ENCODE measurements at regions not wholly inside any gene's neighbourhood (a gene's known extent, or its start where the extent isn't known, plus 50 kb on each side); places are given as distances from the start of the nearest gene placed in this dataset.
"Not testable (repeated sequence)": the region's sequence is repeated elsewhere in the genome, so short reads cannot be mapped to it uniquely, and the experiment has no call there.

- Histone ChIP-seq H3K36me3 (ENCODE audit: low read depth) (no peaks in the 10 kb centered on the region), H3K79me2 (ENCODE audit: low read depth) (no peaks in the 10 kb centered on the region), H4K20me1 (ENCODE audit: insufficient read depth) (no peaks in the 10 kb centered on the region), H3K9me3 (ENCODE audit: insufficient read depth, low read depth) (no peaks in the 10 kb centered on the region), H3K4me3 (no peak overlapping the region), H3K4me2 (no peak overlapping the region), H3K27me3 (ENCODE audit: insufficient read depth, low read depth) (peaks cover 6% of the 10 kb centered on the region; the same call in 1 of the 2 replicates), H3K4me1 (replicated peaks; ENCODE audit: insufficient read depth) (no peaks in the 10 kb centered on the region), H3F3A (ENCODE audit: insufficient read depth, low read depth) (no peaks in the 10 kb centered on the region), H3K27ac (no peak overlapping the region), H3K9me2 (ENCODE audit: insufficient read depth) (no peaks in the 10 kb centered on the region), H2AFZ (no peak overlapping the region)
- DNase-seq = no peak
- TF ChIP-seq, protein P1, sequence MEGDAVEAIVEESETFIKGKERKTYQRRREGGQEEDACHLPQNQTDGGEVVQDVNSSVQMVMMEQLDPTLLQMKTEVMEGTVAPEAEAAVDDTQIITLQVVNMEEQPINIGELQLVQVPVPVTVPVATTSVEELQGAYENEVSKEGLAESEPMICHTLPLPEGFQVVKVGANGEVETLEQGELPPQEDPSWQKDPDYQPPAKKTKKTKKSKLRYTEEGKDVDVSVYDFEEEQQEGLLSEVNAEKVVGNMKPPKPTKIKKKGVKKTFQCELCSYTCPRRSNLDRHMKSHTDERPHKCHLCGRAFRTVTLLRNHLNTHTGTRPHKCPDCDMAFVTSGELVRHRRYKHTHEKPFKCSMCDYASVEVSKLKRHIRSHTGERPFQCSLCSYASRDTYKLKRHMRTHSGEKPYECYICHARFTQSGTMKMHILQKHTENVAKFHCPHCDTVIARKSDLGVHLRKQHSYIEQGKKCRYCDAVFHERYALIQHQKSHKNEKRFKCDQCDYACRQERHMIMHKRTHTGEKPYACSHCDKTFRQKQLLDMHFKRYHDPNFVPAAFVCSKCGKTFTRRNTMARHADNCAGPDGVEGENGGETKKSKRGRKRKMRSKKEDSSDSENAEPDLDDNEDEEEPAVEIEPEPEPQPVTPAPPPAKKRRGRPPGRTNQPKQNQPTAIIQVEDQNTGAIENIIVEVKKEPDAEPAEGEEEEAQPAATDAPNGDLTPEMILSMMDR (conservative IDR thresholded peaks at IDR 0.05) = no peak
- POLR2A ChIA-PET (ENCODE audit: unreplicated experiment) = no interaction called here
- intact Hi-C loops (cut with micrococcal nuclease; ENCODE audit: unreplicated experiment) = no loop called here
- CTCF ChIA-PET = no interaction called here
- BruUV-seq (replicated peaks) = no TSS peak
These were observed 287.8 kb upstream of the CHRM3 start for GRCh38 chr1:239098400-239099037.

DNA sequence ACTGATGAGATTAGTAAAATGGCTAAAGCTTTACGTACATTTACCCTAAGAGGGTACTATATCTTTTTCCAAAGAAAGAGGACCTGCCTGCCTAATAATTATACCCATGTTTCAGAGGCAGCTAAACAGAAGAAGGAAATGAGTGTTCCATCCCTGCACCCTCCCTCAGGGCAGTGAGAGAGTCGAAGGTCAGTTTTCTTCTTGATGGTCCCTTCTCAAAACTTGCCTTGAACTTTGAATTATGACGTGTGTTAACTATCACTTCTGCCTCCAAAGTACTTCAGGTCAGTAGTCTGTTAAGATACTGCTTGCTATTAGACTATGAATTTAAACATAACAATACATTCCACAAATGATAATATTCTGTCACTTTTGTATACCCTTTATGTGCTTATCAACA, 294.8 kb upstream of the CHRM3 start:
- POLR2A ChIA-PET (ENCODE audit: unreplicated experiment) = interaction anchor here (0.6 kb wide), 1 partner anchor 1568 kb away, joined by 4 read pairs; no protein-coding TSS in a partner anchor
- no peak overlapping the region for H3K27ac ChIP-seq
- H3K9me2 ChIP-seq (ENCODE audit: insufficient read depth) = no peaks in the 10 kb centered on the region
- no peaks in the 10 kb centered on the region for H3K79me2 ChIP-seq (ENCODE audit: low read depth)
- no peak overlapping the region for H2AFZ ChIP-seq
- H3K36me3 ChIP-seq (ENCODE audit: low read depth) = no peaks in the 10 kb centered on the region
- no TSS peak for BruUV-seq (replicated peaks)
- intact Hi-C loops (cut with micrococcal nuclease; ENCODE audit: unreplicated experiment) = no loop called here
- H4K20me1 ChIP-seq (ENCODE audit: insufficient read depth) = no peaks in the 10 kb centered on the region
- no peaks in the 10 kb centered on the region for H3K4me1 ChIP-seq (replicated peaks; ENCODE audit: insufficient read depth)
- H3K27me3 ChIP-seq (ENCODE audit: insufficient read depth, low read depth) = no peaks in the 10 kb centered on the region
- H3K9me3 ChIP-seq (ENCODE audit: insufficient read depth, low read depth) = no peaks in the 10 kb centered on the region
- TF ChIP-seq EZH2 (IDR thresholded peaks at IDR 0.05; ENCODE audit: low read depth) = no peak
- TF ChIP-seq, protein P1 (conservative IDR thresholded peaks at IDR 0.05) = no peak
- CTCF ChIA-PET = no interaction called here
- no peaks in the 10 kb centered on the region for H3F3A ChIP-seq (ENCODE audit: insufficient read depth, low read depth)
- H3K4me3 ChIP-seq = no peak overlapping the region
- DNase-seq = no peak
- no peak overlapping the region for H3K4me2 ChIP-seq

DNA sequence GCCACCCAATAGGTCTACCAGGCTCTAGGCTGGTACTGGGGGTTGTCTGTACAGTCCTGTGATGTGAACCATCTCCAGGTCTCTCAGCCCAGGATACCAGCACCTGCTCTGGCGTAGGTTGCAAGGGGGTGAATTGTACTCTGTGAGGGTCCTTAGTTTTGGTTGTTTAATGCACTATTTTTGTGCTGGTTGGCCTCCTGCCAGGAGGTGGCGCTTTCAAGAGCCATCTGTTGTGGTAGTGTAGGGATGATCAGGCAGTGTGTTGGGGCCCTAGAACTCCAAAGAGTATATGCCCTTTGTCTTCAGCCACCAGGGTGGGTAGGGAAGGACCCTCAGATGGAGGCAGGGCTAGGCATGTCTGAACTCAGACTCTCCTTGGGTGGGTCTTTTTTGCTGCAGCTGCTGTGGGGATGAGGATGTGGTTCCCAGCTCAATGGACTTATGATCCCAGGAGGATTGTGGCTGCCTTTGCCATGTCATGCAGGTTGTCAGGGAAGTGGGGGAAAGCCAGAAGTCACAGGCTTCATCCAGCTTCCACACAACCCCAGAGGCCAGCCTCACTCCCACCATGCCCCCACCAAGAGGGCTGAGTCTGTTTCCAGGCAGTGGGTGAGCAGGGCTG, 301.8 kb upstream of the CHRM3 start:
- BruUV-seq (replicated peaks) = no TSS peak
- Histone ChIP-seq H3K27ac (no peak overlapping the region), H3K4me2 (no peak overlapping the region), H3K4me1 (replicated peaks; ENCODE audit: insufficient read depth) (no peaks in the 10 kb centered on the region), H3K4me3 (no peak overlapping the region), H3K36me3 (ENCODE audit: low read depth) (no peaks in the 10 kb centered on the region), H2AFZ (no peak overlapping the region), H4K20me1 (ENCODE audit: insufficient read depth) (no peaks in the 10 kb centered on the region), H3K27me3 (ENCODE audit: insufficient read depth, low read depth) (no peaks in the 10 kb centered on the region), H3K79me2 (ENCODE audit: low read depth) (no peaks in the 10 kb centered on the region), H3K9me2 (ENCODE audit: insufficient read depth) (no peaks in the 10 kb centered on the region), H3F3A (ENCODE audit: insufficient read depth, low read depth) (no peaks in the 10 kb centered on the region), H3K9me3 (ENCODE audit: insufficient read depth, low read depth) (no peaks in the 10 kb centered on the region)
- intact Hi-C loops (cut with micrococcal nuclease; ENCODE audit: unreplicated experiment) = no loop called here
- POLR2A ChIA-PET (ENCODE audit: unreplicated experiment) = no interaction called here
- CTCF ChIA-PET = no interaction called here
- TF ChIP-seq, protein P1 (conservative IDR thresholded peaks at IDR 0.05) = no peak
- no peak for TF ChIP-seq EZH2 (IDR thresholded peaks at IDR 0.05; ENCODE audit: low read depth)
- no peak for DNase-seq

DNA sequence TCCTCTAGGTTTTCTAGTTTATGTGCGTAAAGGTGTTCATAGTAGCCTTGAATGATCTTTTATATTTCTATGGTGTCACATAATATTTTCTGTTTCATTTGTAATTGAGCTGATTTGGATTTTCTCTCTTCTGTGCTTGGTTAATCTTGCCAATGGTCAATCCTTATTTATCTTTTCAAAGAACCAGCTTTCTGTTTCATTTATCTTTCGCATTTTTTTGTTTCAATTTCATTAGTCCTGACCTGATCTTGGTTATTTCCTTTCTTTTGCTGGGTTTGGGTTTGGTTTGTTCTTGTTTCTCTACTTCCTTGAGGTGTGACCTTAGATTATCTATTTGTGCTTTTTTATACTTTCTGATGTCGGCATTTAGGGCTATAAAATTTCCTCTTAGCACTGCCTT, 304.4 kb upstream of the CHRM3 start:
- H3K27ac ChIP-seq; H3K4me3 ChIP-seq; H3K36me3 ChIP-seq (ENCODE audit: low read depth); H3K27me3 ChIP-seq (ENCODE audit: insufficient read depth, low read depth); H3K4me2 ChIP-seq; H3F3A ChIP-seq (ENCODE audit: insufficient read depth, low read depth); POLR2A ChIA-PET (ENCODE audit: unreplicated experiment); BruUV-seq (replicated peaks); H4K20me1 ChIP-seq (ENCODE audit: insufficient read depth); H3K9me3 ChIP-seq (ENCODE audit: insufficient read depth, low read depth); H3K4me1 ChIP-seq (replicated peaks; ENCODE audit: insufficient read depth); H2AFZ ChIP-seq; CTCF ChIA-PET; intact Hi-C loops (cut with micrococcal nuclease; ENCODE audit: unreplicated experiment); DNase-seq; H3K9me2 ChIP-seq (ENCODE audit: insufficient read depth); H3K79me2 ChIP-seq (ENCODE audit: low read depth): not testable (repeated sequence)
